ENCODE measurements at regions not wholly inside any gene's neighbourhood (a gene's known extent, or its start where the extent isn't known, plus 50 kb on each side); places are given as distances from the start of the nearest gene placed in this dataset.

DNA sequence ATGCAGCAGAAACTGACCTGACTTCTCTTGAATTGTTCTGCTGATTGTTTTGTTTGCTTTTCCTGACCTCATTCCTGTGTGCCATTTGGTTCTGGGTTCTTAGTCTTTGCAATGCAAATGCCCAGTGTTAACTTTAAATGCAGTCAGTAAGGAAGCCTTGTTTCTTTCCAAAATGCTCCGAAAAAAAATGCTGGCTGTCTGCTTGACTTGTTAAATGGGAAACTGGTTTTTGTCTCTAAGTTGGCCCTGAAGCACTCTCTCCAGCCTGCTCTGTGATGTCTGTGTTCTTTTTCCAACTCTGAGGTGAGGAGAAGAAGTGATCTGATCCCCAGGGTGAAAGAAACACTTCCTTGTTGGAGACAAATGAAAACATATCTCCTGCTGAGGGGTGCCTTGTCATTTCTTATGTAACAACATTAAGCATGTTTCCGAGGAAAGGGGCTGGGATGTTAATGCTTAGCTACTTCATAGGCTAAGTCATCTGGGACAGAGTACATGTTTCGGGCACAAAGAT, 256.3 kb upstream of the ADGRL4 start:
- TF ChIP-seq, protein P1, sequence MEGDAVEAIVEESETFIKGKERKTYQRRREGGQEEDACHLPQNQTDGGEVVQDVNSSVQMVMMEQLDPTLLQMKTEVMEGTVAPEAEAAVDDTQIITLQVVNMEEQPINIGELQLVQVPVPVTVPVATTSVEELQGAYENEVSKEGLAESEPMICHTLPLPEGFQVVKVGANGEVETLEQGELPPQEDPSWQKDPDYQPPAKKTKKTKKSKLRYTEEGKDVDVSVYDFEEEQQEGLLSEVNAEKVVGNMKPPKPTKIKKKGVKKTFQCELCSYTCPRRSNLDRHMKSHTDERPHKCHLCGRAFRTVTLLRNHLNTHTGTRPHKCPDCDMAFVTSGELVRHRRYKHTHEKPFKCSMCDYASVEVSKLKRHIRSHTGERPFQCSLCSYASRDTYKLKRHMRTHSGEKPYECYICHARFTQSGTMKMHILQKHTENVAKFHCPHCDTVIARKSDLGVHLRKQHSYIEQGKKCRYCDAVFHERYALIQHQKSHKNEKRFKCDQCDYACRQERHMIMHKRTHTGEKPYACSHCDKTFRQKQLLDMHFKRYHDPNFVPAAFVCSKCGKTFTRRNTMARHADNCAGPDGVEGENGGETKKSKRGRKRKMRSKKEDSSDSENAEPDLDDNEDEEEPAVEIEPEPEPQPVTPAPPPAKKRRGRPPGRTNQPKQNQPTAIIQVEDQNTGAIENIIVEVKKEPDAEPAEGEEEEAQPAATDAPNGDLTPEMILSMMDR (IDR thresholded peaks at IDR 0.05), result no peak
- TF ChIP-seq POLR2A (IDR thresholded peaks at IDR 0.05), result no peak
